Activated effector memory CD4-positive, alpha-beta T cell treated with anti-CD3 and anti-CD28 coated beads, Interleukin-2, amount 50 U/mL, for 16 hours (primary cell): ENCODE measurements at regions not wholly inside any gene's neighbourhood (a gene's known extent, or its start where the extent isn't known, plus 50 kb on each side); places are given as distances from the start of the nearest gene placed in this dataset.

Source experiments
- DNase-seq: peaks from one replicate; pipeline ENCODE4 v3.0.0-alpha.2; 2020

- no peak for DNase-seq
These were observed 147.4 kb upstream of the STK17B start for GRCh38 chr2:196318517-196319377.

GRCh38 chr2:196322973-196323810, 151.8 kb upstream of the STK17B start:
- DNase-seq, result no peak

- DNase-seq, result no peak
These were observed 152.8 kb upstream of the STK17B start for GRCh38 chr2:196324211-196324610.

- no peak for DNase-seq
These were observed 156.8 kb upstream of the STK17B start for GRCh38 chr2:196328088-196328680.

- DNase-seq, result no peak
These were observed 158.6 kb upstream of the STK17B start for GRCh38 chr2:196329959-196330358.

- DNase-seq, result no peak
These were observed 159.3 kb upstream of the STK17B start for GRCh38 chr2:196330645-196331044.

- DNase-seq, result no peak
These were observed 159.8 kb upstream of the STK17B start for GRCh38 chr2:196331143-196331542.

GRCh38 chr2:196331851-196332250, 160.5 kb upstream of the STK17B start:
- DNase-seq, result no peak

GRCh38 chr2:196333397-196333796, 162.0 kb upstream of the STK17B start:
- DNase-seq, result no peak

GRCh38 chr2:196334710-196335109, 163.3 kb upstream of the STK17B start:
- no peak for DNase-seq

- DNase-seq, result no peak
These were observed 163.8 kb upstream of the STK17B start for GRCh38 chr2:196335221-196335634.

GRCh38 chr2:196336207-196336606, 164.8 kb upstream of the STK17B start:
- DNase-seq, result no peak

GRCh38 chr2:196336715-196337114, 165.3 kb upstream of the STK17B start:
- DNase-seq, result no peak

- DNase-seq, result peak; percentile 65
These were observed 166.0 kb upstream of the STK17B start for GRCh38 chr2:196337208-196337953.

- DNase-seq, result no peak
These were observed 167.1 kb upstream of the STK17B start for GRCh38 chr2:196338440-196338839.

GRCh38 chr2:196341277-196341841, 170.0 kb upstream of the STK17B start:
- no peak for DNase-seq

- no peak for DNase-seq
These were observed 173.0 kb upstream of the STK17B start for GRCh38 chr2:196344397-196344796.

- no peak for DNase-seq
These were observed 182.3 kb upstream of the STK17B start for GRCh38 chr2:196353717-196354116.

- DNase-seq, result no peak
These were observed 182.8 kb upstream of the STK17B start for GRCh38 chr2:196354186-196354585.

GRCh38 chr2:196356332-196356731, 185.0 kb upstream of the STK17B start:
- DNase-seq, result no peak

- no peak for DNase-seq
These were observed 189.3 kb upstream of the STK17B start for GRCh38 chr2:196360650-196361049.

GRCh38 chr2:196361606-196362326, 190.4 kb upstream of the STK17B start:
- no peak for DNase-seq
